Stimulated activated CD8-positive, alpha-beta memory T cell treated with anti-CD3 and anti-CD28 coated beads, Interleukin-12 subunit alpha, Interleukin-12 subunit beta, amount 100 ng/mL, for 24 hours (primary cell): ENCODE measurements at regions not wholly inside any gene's neighbourhood (a gene's known extent, or its start where the extent isn't known, plus 50 kb on each side); places are given as distances from the start of the nearest gene placed in this dataset.

Experiments used
- DNase-seq: peaks from one replicate; pipeline ENCODE4 v3.0.0-alpha.2; 2020; ENCODE audit errors: extremely low read depth

- DNase-seq = no peak
Measured at GRCh38 chr17:72342627-72343527, 222.1 kb downstream of the SOX9 start.

GRCh38 chr17:72343911-72344310, 223.1 kb downstream of the SOX9 start:
- DNase-seq = no peak

- DNase-seq = no peak
Measured at GRCh38 chr17:72344613-72345012, 223.8 kb downstream of the SOX9 start.

- no peak for DNase-seq
Measured at GRCh38 chr17:72345088-72345487, 224.3 kb downstream of the SOX9 start.

- no peak for DNase-seq
Measured at GRCh38 chr17:72345536-72345935, 224.7 kb downstream of the SOX9 start.

GRCh38 chr17:72346306-72346705, 225.5 kb downstream of the SOX9 start:
- no peak for DNase-seq

- no peak for DNase-seq
Measured at GRCh38 chr17:72349011-72349410, 228.2 kb downstream of the SOX9 start.

- DNase-seq = no peak
Measured at GRCh38 chr17:72349491-72349995, 228.7 kb downstream of the SOX9 start.

GRCh38 chr17:72350073-72350472, 229.3 kb downstream of the SOX9 start:
- no peak for DNase-seq

- no peak for DNase-seq
Measured at GRCh38 chr17:72351365-72351764, 230.5 kb downstream of the SOX9 start.

- DNase-seq = no peak
Measured at GRCh38 chr17:72351884-72352346, 231.1 kb downstream of the SOX9 start.

- no peak for DNase-seq
Measured at GRCh38 chr17:72353502-72353901, 232.7 kb downstream of the SOX9 start.

GRCh38 chr17:72354071-72354470, 233.3 kb downstream of the SOX9 start:
- no peak for DNase-seq

- no peak for DNase-seq
Measured at GRCh38 chr17:72357764-72358365, 237.0 kb downstream of the SOX9 start.

- no peak for DNase-seq
Measured at GRCh38 chr17:72358465-72358864, 237.6 kb downstream of the SOX9 start.

GRCh38 chr17:72359274-72359673, 238.5 kb downstream of the SOX9 start:
- DNase-seq = no peak

- DNase-seq = no peak
Measured at GRCh38 chr17:72359811-72360210, 239.0 kb downstream of the SOX9 start.

- no peak for DNase-seq
Measured at GRCh38 chr17:72360386-72360940, 239.6 kb downstream of the SOX9 start.

GRCh38 chr17:72361892-72362291, 241.1 kb downstream of the SOX9 start:
- DNase-seq = no peak

- no peak for DNase-seq
Measured at GRCh38 chr17:72362376-72363088, 241.7 kb downstream of the SOX9 start.

- no peak for DNase-seq
Measured at GRCh38 chr17:72363089-72363610, 242.3 kb downstream of the SOX9 start.
